BJ (cell line): ENCODE measurements at regions not wholly inside any gene's neighbourhood (a gene's known extent, or its start where the extent isn't known, plus 50 kb on each side); places are given as distances from the start of the nearest gene placed in this dataset.

Experiments used
- CTCF ChIA-PET: fragments of 350-600 bp; formaldehyde crosslinking; extraction: SDS; loops from one replicate; lab custom pipeline; 2021; ENCODE audit warnings: antibody characterized with exemption, inconsistent platforms; lab: Yijun Ruan, JAX
- POLR2A ChIA-PET: fragments of 300-600 bp; sonication (Branson Sonifier 250); formaldehyde crosslinking; extraction: SDS; loops from one replicate; lab custom pipeline; 2021; ENCODE audit warnings: antibody characterized with exemption; lab: Charles Lee
- DNase-seq: peaks from one replicate; pipeline ENCODE4 v3.0.0-alpha.2; 2011; ENCODE audit warnings: low read depth
- H3K27me3 ChIP-seq: 2 replicates; pipeline ENCODE4 v1.6.0; 2011; ENCODE audit warnings: low read length; ENCODE audit not compliant: control insufficient read depth, insufficient read depth
- H3K36me3 ChIP-seq: 2 replicates; pipeline ENCODE4 v1.5.1; 2011; ENCODE audit warnings: low read length; ENCODE audit not compliant: control insufficient read depth, insufficient read depth
- H3K4me3 ChIP-seq: 2 replicates; pipeline ENCODE4 v1.5.1; 2011; ENCODE audit warnings: low read depth, mild to moderate bottlenecking, control low read depth, low read length
- CTCF ChIP-seq: IDR thresholded peaks from 2 replicates; pipeline ENCODE4 v1.5.1; 2011; ENCODE audit warnings: low read depth, mild to moderate bottlenecking, control low read depth, inconsistent platforms, low read length, moderate library complexity; ENCODE audit not compliant: insufficient read depth

- Histone ChIP-seq H3K27me3 (no peaks in the 10 kb centered on the region), H3K36me3 (no peaks in the 10 kb centered on the region), H3K4me3 (no peak overlapping the region)
- ChIA-PET CTCF (no interaction called here), POLR2A (no interaction called here)
- TF ChIP-seq CTCF: no peak
- DNase-seq: no peak
Measured at GRCh38 chrX:124818033-124818432, 471.7 kb downstream of the SH2D1A start.

- no peak for DNase-seq
- ChIA-PET POLR2A (no interaction called here), CTCF (no interaction called here)
- H3K4me3 ChIP-seq: no peak overlapping the region
- H3K36me3 ChIP-seq: no peaks in the 10 kb centered on the region
- no peaks in the 10 kb centered on the region for H3K27me3 ChIP-seq
- no peak for TF ChIP-seq CTCF
Measured at GRCh38 chrX:124818764-124819163, 472.4 kb downstream of the SH2D1A start.

DNA sequence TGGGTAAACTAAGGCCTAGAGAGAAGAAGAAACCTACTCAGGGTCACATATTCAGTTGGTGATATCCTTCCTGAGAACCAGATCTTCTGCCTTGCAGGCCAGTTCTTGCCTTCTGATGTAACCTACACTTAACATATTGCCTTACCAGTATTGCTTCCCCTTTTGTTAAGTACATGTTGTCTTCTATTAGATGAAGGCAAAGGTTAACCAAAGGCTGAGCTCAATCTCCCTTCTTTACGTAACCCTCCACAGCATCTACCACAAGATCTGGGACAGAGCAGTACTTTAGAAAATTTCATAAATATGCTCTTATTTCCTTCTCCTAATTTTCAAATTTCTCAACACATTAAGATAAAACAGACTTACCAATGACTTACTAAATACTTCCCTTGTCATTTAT, 474.4 kb downstream of the SH2D1A start:
- ChIA-PET CTCF (no interaction called here), POLR2A (no interaction called here)
- no peak for DNase-seq
- no peak for TF ChIP-seq CTCF
- Histone ChIP-seq H3K27me3 (no peaks in the 10 kb centered on the region), H3K36me3 (no peaks in the 10 kb centered on the region), H3K4me3 (no peak overlapping the region)

DNA sequence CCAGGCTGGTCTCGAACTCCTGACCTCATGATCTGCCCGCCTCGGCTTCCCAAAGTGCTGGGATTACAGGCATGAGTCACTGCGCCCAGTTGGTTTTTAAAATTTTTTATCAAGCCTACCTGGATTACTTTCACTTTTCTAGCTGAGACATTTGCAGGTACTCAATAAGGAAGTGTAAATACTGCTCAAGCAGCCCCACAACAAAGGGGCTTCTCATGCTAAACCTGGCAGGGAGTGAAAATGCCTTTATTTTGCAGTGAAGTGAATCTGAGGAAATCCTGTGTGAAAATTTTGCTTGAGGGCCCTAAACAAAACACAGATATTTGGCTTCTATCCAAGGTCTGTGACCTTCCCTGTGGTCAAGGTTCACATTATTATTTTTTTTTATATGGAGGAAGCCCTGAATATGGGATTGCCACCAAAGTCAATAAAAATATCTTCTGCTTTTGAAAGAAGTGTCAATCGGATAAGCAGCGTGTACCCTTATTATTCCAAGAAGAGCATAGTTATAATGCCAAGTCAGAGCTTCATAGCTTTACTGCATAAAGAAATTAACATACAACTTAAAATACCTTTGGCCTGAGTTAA, 481.0 kb downstream of the SH2D1A start:
- DNase-seq: no peak
- TF ChIP-seq CTCF: no peak
- H3K27me3 ChIP-seq: no peaks in the 10 kb centered on the region
- POLR2A ChIA-PET: no interaction called here
- H3K4me3 ChIP-seq: no peak overlapping the region
- H3K36me3 ChIP-seq: no peaks in the 10 kb centered on the region
- CTCF ChIA-PET: no interaction called here

- ChIA-PET POLR2A (no interaction called here), CTCF (no interaction called here)
- TF ChIP-seq CTCF: no peak
- no peak for DNase-seq
- no peak overlapping the region for H3K4me3 ChIP-seq
- H3K36me3 ChIP-seq: no peaks in the 10 kb centered on the region
- no peaks in the 10 kb centered on the region for H3K27me3 ChIP-seq
Measured at GRCh38 chrX:124829930-124830329, 483.6 kb downstream of the SH2D1A start.
